Mesendoderm (in vitro differentiated cells): ENCODE measurements at regions not wholly inside any gene's neighbourhood (a gene's known extent, or its start where the extent isn't known, plus 50 kb on each side); places are given as distances from the start of the nearest gene placed in this dataset.
"Not testable (repeated sequence)": the region's sequence is repeated elsewhere in the genome, so short reads cannot be mapped to it uniquely, and the experiment has no call there.

Source experiments
- DNase-seq: peaks from one replicate; pipeline ENCODE4 v3.0.0; 2013
- H2AK5ac ChIP-seq: 2 replicates; pipeline ENCODE4 v1.6.1; 2013; ENCODE audit warnings: low read length, inconsistent platforms
- H2BK120ac ChIP-seq: 2 replicates; pipeline ENCODE4 v1.6.1; 2013; ENCODE audit warnings: low read depth, mild to moderate bottlenecking, low read length, moderate library complexity, mixed read lengths
- H2BK15ac ChIP-seq: replicated peaks from 2 replicates; pipeline ENCODE4 v1.6.1; 2013; ENCODE audit warnings: low read depth, mild to moderate bottlenecking, moderate library complexity
- H2BK5ac ChIP-seq: 2 replicates; pipeline ENCODE4 v1.6.1; 2013; ENCODE audit warnings: low read length, inconsistent platforms
- H3K18ac ChIP-seq: 2 replicates; pipeline ENCODE4 v1.6.1; 2013; ENCODE audit warnings: mild to moderate bottlenecking, low read length, mixed read lengths
- H3K23ac ChIP-seq: one replicate; pipeline ENCODE4 v1.6.1; 2013; ENCODE audit warnings: low read length
- H3K27ac ChIP-seq: 2 replicates; pipeline ENCODE4 v1.5.1; 2013; ENCODE audit warnings: low read depth, mild to moderate bottlenecking, inconsistent platforms, low read length, moderate library complexity
- H3K27me3 ChIP-seq: 2 replicates; pipeline ENCODE4 v1.6.1; 2013; ENCODE audit warnings: low read length, control low read depth, mild to moderate bottlenecking, inconsistent platforms; ENCODE audit not compliant: insufficient read depth, poor library complexity
- H3K36me3 ChIP-seq: 2 replicates; pipeline ENCODE4 v1.6.1; 2013; ENCODE audit warnings: low read length, inconsistent platforms; ENCODE audit not compliant: control insufficient read depth, insufficient read depth
- H3K4ac ChIP-seq: one replicate; pipeline ENCODE4 v1.6.1; 2013; ENCODE audit warnings: low read depth, mild to moderate bottlenecking, low read length, moderate library complexity
- H3K4me1 ChIP-seq: 2 replicates; pipeline ENCODE4 v1.6.1; 2013; ENCODE audit warnings: low read depth, low read length, inconsistent platforms; ENCODE audit not compliant: control insufficient read depth
- H3K4me2 ChIP-seq: 2 replicates; pipeline ENCODE4 v1.6.1; 2013; ENCODE audit warnings: low read length
- H3K4me3 ChIP-seq: 2 replicates; pipeline ENCODE4 v1.5.1; 2013; ENCODE audit warnings: mild to moderate bottlenecking, low read length
- H3K56ac ChIP-seq: one replicate; pipeline ENCODE4 v1.6.1; 2013; ENCODE audit warnings: low read length
- H3K79me1 ChIP-seq: 2 replicates; pipeline ENCODE4 v1.6.1; 2013; ENCODE audit warnings: low read length, inconsistent platforms
- H3K79me2 ChIP-seq: 2 replicates; pipeline ENCODE4 v1.6.1; 2013; ENCODE audit warnings: mild to moderate bottlenecking, low read length; ENCODE audit not compliant: control insufficient read depth, insufficient read depth
- H3K9ac ChIP-seq: 2 replicates; pipeline ENCODE4 v1.6.1; 2013; ENCODE audit warnings: low read length, inconsistent platforms
- H4K5ac ChIP-seq: one replicate; pipeline ENCODE4 v1.6.1; 2013; ENCODE audit warnings: low read length
- H4K8ac ChIP-seq: one replicate; pipeline ENCODE4 v1.6.1; 2013; ENCODE audit warnings: low read depth, mild to moderate bottlenecking, control low read depth, low read length, moderate library complexity
- WGBS: extraction: QIAGEN DNeasy Blood & Tissue Kit; methylation state at CpG from one replicate; pipeline ENCODE4 v1.1.7; 2013; ENCODE audit warnings: low lambda C conversion rate, missing lambda C conversion rate; ENCODE audit not compliant: insufficient coverage; ENCODE audit errors: extremely low coverage; 5-methylcytosine and 5-hydroxymethylcytosine counted together

DNA sequence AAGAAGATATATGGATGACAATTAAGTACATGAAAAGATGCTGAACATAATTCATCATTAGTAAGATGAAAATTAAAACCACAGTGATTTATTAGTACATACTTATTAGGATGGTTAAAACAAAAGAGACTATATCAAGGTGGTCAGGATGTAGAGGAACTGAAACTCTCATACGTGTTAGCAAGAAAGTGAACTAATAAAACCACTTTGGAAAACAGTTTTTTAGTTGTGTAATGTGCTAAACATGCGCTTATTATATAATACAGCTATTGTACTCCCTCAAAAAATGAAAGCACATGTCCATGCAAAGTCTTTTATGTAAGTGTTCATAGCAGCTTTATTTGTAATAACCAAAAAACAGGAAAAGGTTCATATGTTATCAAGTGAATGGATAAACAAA is 89.9 kb upstream of the KCTD8 start:
- no peak for DNase-seq
- H3K18ac ChIP-seq, result no peak overlapping the region
- no peak overlapping the region for H2BK5ac ChIP-seq
- H2BK15ac ChIP-seq, result no peak overlapping the region
- no peaks in the 10 kb centered on the region for H3K79me2 ChIP-seq
- no peak overlapping the region for H2AK5ac ChIP-seq
- H2BK120ac ChIP-seq, result no peak overlapping the region
- no peaks in the 10 kb centered on the region for H3K27me3 ChIP-seq
- no peak overlapping the region for H3K9ac ChIP-seq
- H4K8ac ChIP-seq, result no peak overlapping the region
- no peak overlapping the region for H3K4me2 ChIP-seq
- no peak overlapping the region for H3K4ac ChIP-seq
- no CpG with 5 or more reads among the region's 2 CpGs for WGBS
- H3K56ac ChIP-seq, result no peak overlapping the region
- no peak overlapping the region for H3K27ac ChIP-seq
- H3K23ac ChIP-seq, result no peak overlapping the region
- no peaks in the 10 kb centered on the region for H3K36me3 ChIP-seq
- H3K4me3 ChIP-seq, result no peak overlapping the region
- H3K79me1 ChIP-seq, result no peaks in the 10 kb centered on the region
- no peak overlapping the region for H4K5ac ChIP-seq
- H3K4me1 ChIP-seq, result no peaks in the 10 kb centered on the region

DNA sequence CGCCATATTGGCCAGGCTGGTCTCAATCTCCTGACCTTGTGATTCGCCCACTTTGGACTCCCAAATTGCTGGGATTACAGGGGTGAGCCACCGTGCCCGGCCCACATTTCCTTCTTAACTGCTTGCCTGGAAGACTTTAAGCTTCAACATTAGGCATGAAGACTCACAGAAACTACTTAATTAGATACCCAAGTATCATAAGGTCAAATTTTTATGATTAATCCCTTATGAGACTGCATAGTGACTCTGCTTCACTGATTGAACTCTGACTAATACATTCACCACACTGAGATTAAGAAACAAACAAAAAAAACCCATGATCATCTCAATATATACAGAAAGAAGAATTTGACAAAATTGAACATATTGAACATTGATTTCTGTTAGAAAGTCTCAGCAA is 87.4 kb upstream of the KCTD8 start:
- Histone ChIP-seq H3K4me2 (no peak overlapping the region), H4K8ac (no peak overlapping the region)

DNA sequence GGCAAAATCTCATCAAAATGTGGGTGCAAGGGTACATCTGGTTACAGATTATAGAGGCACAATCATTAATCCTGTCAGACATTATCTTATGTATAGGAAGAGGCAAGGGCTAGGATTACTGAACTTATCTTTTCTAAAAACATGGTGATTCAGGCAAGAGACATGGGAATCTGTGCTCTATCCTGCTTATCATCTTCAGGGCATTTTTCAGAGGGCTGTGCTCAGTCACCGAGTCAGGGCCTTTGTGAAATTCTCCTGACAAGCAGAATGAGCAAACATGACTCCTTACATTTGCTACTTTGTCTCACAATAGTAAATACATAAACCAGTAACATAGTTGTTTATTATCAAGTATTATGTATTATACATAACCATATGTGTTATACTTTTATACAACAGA is 84.2 kb upstream of the KCTD8 start:
- no peak for DNase-seq
- Histone ChIP-seq H3K23ac (no peak overlapping the region), H3K79me1 (no peaks in the 10 kb centered on the region), H3K4me3 (no peak overlapping the region), H3K27ac (no peak overlapping the region), H3K4me1 (no peaks in the 10 kb centered on the region), H3K18ac (no peak overlapping the region), H2AK5ac (no peak overlapping the region), H3K9ac (no peak overlapping the region), H4K5ac (no peak overlapping the region), H3K4me2 (no peak overlapping the region), H3K4ac (no peak overlapping the region), H3K79me2 (no peaks in the 10 kb centered on the region), H3K56ac (no peak overlapping the region), H2BK15ac (no peak overlapping the region), H4K8ac (no peak overlapping the region), H3K27me3 (no peaks in the 10 kb centered on the region), H3K36me3 (no peaks in the 10 kb centered on the region), H2BK5ac (no peak overlapping the region), H2BK120ac (no peak overlapping the region)
- no CpG with 5 or more reads among the region's 1 CpG for WGBS

More for the DNA sequence above, 87.4 kb upstream of the KCTD8 start:
- no peak overlapping the region for H2BK15ac ChIP-seq
- H3K79me2 ChIP-seq, result no peaks in the 10 kb centered on the region
- no peaks in the 10 kb centered on the region for H3K27me3 ChIP-seq
- H3K18ac ChIP-seq, result no peak overlapping the region
- no peak for DNase-seq
- no peak overlapping the region for H2BK120ac ChIP-seq
- WGBS, result no CpG with 5 or more reads among the region's 4 CpGs
- H3K9ac ChIP-seq, result no peak overlapping the region
- H2AK5ac ChIP-seq, result no peak overlapping the region
- no peak overlapping the region for H2BK5ac ChIP-seq
- H3K4me3 ChIP-seq, result no peak overlapping the region
- H3K23ac ChIP-seq, result no peak overlapping the region
- H4K5ac ChIP-seq, result no peak overlapping the region
- no peaks in the 10 kb centered on the region for H3K79me1 ChIP-seq
- no peak overlapping the region for H3K27ac ChIP-seq
- no peaks in the 10 kb centered on the region for H3K4me1 ChIP-seq
- H3K56ac ChIP-seq, result no peak overlapping the region
- no peaks in the 10 kb centered on the region for H3K36me3 ChIP-seq
- no peak overlapping the region for H3K4ac ChIP-seq

DNA sequence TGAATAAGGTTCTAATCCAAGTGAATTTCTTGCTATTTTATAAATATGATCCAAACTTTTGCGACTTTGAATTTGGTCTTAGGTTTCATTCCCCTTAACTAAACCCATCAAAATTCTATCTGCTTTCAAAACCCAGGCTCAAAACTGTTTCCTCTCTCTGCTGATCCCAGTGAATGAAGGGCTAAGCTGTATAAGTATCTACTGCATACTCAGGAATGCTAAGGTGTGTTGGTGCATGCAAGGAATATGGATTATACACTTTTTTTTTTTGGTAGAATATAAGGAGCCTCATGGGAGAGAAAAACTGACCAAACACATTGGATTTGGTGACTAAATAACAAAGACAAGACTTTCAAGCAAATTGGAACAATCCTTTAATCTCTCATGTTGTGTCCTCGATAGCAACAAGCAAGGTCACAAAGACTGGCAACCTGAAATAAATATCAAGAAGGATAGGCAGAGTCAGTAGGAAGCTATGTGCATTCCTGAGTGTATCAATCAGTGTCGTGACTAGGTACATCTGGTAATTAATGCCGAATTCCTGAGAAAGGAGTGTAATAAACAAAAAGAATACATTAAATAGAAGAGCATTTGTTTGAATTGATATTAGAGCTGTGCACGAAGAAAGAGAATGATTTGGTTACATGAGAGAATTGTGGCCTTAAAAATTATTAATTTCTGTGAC is 74.3 kb upstream of the KCTD8 start:
- DNase-seq, result peak; percentile 56
- Histone ChIP-seq H3K27me3 (no peaks in the 10 kb centered on the region), H3K4me1 (no peaks in the 10 kb centered on the region)

DNA sequence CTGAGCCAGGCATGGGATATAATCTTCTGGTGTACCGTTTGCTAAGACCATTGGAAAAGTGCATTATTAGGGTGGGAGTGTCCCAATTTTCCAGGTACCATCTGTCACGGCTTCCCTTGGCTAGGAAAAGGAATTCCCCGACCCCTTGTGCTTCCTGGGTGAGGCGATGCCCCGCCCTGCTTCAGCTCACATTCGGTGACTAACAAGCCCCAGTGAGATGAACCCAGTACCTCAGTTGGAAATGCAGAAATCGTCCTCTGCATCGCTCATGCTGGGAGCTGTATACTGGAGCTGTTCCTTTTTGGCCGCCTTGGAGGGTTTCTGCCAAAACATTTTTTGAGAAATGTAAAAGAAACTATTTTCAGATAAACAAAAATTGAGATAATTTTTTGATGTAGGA is 53.6 kb upstream of the KCTD8 start:
- not testable (repeated sequence) for H2AK5ac ChIP-seq, H3K23ac ChIP-seq, H4K8ac ChIP-seq, H3K56ac ChIP-seq, H3K27me3 ChIP-seq, H3K18ac ChIP-seq, H3K9ac ChIP-seq, H3K4ac ChIP-seq, H2BK15ac ChIP-seq, H3K79me2 ChIP-seq, H2BK5ac ChIP-seq, H3K79me1 ChIP-seq, H3K4me1 ChIP-seq, H3K4me2 ChIP-seq, H3K4me3 ChIP-seq, DNase-seq, H3K36me3 ChIP-seq, H3K27ac ChIP-seq, H4K5ac ChIP-seq, H2BK120ac ChIP-seq
- WGBS, result no CpG with 5 or more reads among the region's 9 CpGs

More for the DNA sequence above, 74.3 kb upstream of the KCTD8 start:
- Histone ChIP-seq H3K4ac (no peak overlapping the region), H2BK15ac (no peak overlapping the region), H3K27ac (no peak overlapping the region), H3K79me2 (no peaks in the 10 kb centered on the region), H4K8ac (no peak overlapping the region), H3K79me1 (no peaks in the 10 kb centered on the region), H3K36me3 (no peaks in the 10 kb centered on the region), H2AK5ac (no peak overlapping the region), H3K4me3 (no peak overlapping the region), H2BK5ac (no peak overlapping the region), H3K18ac (no peak overlapping the region), H3K56ac (no peak overlapping the region), H3K9ac (no peak overlapping the region), H3K23ac (no peak overlapping the region), H3K4me2 (no peak overlapping the region), H4K5ac (no peak overlapping the region), H2BK120ac (no peak overlapping the region)
- no CpG with 5 or more reads among the region's 5 CpGs for WGBS
